Smooth muscle cell (in vitro differentiated cells): ENCODE measurements at regions not wholly inside any gene's neighbourhood (a gene's known extent, or its start where the extent isn't known, plus 50 kb on each side); places are given as distances from the start of the nearest gene placed in this dataset.

ENCODE experiments used
- DNase-seq: peaks from one replicate; lab custom pipeline; 2025; ENCODE audit not compliant: unreplicated experiment; lab: John Stamatoyannopoulos, UW
- H2AFZ ChIP-seq: fragments of 200-600 bp; sonication (generic); 2 replicates; pipeline ENCODE4 v1.6.0; 2016; ENCODE audit warnings: antibody characterized with exemption, low read depth, mild to moderate bottlenecking
- H3F3A ChIP-seq: fragments of 200-600 bp; sonication (generic); 2 replicates; pipeline ENCODE4 v1.6.0; 2017; ENCODE audit warnings: antibody characterized with exemption, low read depth
- H3K27ac ChIP-seq: fragments of 200-600 bp; sonication (generic); 2 replicates; pipeline ENCODE4 v1.5.1; 2016; ENCODE audit warnings: low read depth, mild to moderate bottlenecking
- H3K27me3 ChIP-seq: fragments of 200-600 bp; sonication (generic); 2 replicates; pipeline ENCODE4 v1.6.1; 2016; ENCODE audit warnings: low read depth, mild to moderate bottlenecking
- H3K36me3 ChIP-seq: fragments of 200-600 bp; sonication (generic); 2 replicates; pipeline ENCODE4 v1.5.1; 2016; ENCODE audit warnings: low read depth
- H3K4me1 ChIP-seq: fragments of 200-600 bp; sonication (generic); 2 replicates; pipeline ENCODE4 v1.5.1; 2016; ENCODE audit warnings: low read depth
- H3K4me2 ChIP-seq: fragments of 200-600 bp; sonication (generic); 2 replicates; pipeline ENCODE4 v1.6.0; 2016; ENCODE audit warnings: mild to moderate bottlenecking
- H3K4me3 ChIP-seq: fragments of 200-600 bp; sonication (generic); 2 replicates; pipeline ENCODE4 v1.5.1; 2016; ENCODE audit warnings: mild to moderate bottlenecking
- H3K79me2 ChIP-seq: fragments of 200-600 bp; sonication (generic); 2 replicates; pipeline ENCODE4 v1.6.0; 2016; ENCODE audit warnings: low read depth, mild to moderate bottlenecking
- H3K9ac ChIP-seq: fragments of 200-600 bp; sonication (generic); 2 replicates; pipeline ENCODE4 v1.6.0; 2016; ENCODE audit warnings: low read depth
- H3K9me3 ChIP-seq: fragments of 200-600 bp; sonication (generic); replicated peaks from 2 replicates; pipeline ENCODE4 v1.5.1; 2016; ENCODE audit warnings: low read depth
- H4K20me1 ChIP-seq: fragments of 200-600 bp; sonication (generic); 2 replicates; pipeline ENCODE4 v1.6.0; 2016; ENCODE audit warnings: low read depth
- WGBS: methylation state at CpG from one replicate; pipeline ENCODE4 v1.1.7; 2016; ENCODE audit warnings: low lambda C conversion rate; 5-methylcytosine and 5-hydroxymethylcytosine counted together
- TF ChIP-seq, protein P1 (sequence below): fragments of 200-600 bp; sonication (generic); IDR thresholded peaks from 2 replicates; pipeline ENCODE4 v1.5.1; 2017; ENCODE audit warnings: borderline replicate concordance, mild to moderate bottlenecking, antibody characterized with exemption; ENCODE audit not compliant: insufficient read depth, poor library complexity, severe bottlenecking

DNA sequence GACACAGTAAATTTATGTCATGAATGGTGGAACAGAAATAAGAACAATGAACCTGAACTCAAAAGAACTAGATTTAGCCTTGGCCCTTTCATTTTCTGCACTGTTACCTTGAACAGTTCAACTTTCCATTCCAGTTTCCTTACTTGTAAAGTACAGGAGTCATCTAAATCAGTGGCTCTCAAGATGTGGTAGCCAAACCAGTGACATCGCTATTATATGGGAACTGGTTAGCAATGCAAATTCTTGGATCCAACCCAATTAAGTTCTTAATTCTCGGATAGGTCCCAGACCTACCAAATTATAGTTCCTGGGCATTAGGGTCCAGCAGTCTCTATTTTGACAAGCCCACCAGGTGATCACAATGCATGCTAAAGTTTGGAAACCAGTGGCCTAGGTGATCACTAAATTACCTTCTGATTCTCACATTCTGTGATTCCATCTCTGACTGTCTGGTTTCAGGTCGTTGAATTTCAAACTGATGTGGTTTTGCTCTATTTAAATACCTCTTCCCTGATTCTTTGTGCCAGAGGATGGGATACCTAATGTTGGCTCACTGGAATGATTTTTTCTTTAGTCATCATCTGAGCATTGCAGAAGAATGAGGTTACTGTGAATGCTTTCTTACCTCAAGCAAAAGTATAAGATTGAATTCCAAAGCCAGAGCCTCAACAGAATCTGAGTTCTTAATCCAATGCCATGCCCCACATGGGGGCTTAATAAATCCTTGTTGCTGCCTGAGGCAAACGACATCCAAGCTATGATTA, 253.8 kb downstream of the ENC1 start:
- no peaks in the 10 kb centered on the region for H4K20me1 ChIP-seq
- DNase-seq = no peak
- no peaks in the 10 kb centered on the region for H3K9me3 ChIP-seq
- H3F3A ChIP-seq = peaks cover 17% of the 10 kb centered on the region
- no peaks in the 10 kb centered on the region for H3K27me3 ChIP-seq
- TF ChIP-seq, protein P1, sequence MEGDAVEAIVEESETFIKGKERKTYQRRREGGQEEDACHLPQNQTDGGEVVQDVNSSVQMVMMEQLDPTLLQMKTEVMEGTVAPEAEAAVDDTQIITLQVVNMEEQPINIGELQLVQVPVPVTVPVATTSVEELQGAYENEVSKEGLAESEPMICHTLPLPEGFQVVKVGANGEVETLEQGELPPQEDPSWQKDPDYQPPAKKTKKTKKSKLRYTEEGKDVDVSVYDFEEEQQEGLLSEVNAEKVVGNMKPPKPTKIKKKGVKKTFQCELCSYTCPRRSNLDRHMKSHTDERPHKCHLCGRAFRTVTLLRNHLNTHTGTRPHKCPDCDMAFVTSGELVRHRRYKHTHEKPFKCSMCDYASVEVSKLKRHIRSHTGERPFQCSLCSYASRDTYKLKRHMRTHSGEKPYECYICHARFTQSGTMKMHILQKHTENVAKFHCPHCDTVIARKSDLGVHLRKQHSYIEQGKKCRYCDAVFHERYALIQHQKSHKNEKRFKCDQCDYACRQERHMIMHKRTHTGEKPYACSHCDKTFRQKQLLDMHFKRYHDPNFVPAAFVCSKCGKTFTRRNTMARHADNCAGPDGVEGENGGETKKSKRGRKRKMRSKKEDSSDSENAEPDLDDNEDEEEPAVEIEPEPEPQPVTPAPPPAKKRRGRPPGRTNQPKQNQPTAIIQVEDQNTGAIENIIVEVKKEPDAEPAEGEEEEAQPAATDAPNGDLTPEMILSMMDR = no peak
- H3K4me1 ChIP-seq = peaks cover 12% of the 10 kb centered on the region
- H2AFZ ChIP-seq = no peak overlapping the region
- 61% methylated on average over 4 of the region's 4 CpGs for WGBS
- no peaks in the 10 kb centered on the region for H3K36me3 ChIP-seq
- no peaks in the 10 kb centered on the region for H3K79me2 ChIP-seq
- H3K9ac ChIP-seq = no peak overlapping the region
- H3K4me2 ChIP-seq = no peak overlapping the region
- peak overlapping the region; percentile 81 for H3K27ac ChIP-seq
- H3K4me3 ChIP-seq = no peak overlapping the region

DNA sequence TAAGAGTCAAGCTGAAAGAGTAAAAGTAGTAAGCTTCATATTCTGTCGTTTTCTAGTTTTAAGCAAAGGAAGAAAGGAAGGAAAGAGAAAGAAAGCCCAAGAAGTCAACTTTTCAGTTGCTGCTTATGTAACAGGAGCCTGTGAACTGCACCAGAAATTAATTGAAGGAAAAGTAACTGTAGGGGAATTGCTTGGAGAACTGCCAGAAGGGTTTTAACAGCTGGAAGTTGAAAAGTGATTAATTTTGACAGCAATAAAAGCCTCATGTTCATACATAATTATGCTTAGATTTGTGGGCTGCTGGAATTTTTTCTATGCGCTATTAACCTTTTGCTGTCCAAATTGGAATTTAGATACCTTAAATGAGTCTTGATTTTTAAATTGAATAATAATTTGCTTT, 255.7 kb downstream of the ENC1 start:
- H2AFZ ChIP-seq = no peak overlapping the region
- no peaks in the 10 kb centered on the region for H3K9me3 ChIP-seq
- TF ChIP-seq, protein P1 = no peak
- peaks cover 17% of the 10 kb centered on the region for H3F3A ChIP-seq
- H3K36me3 ChIP-seq = no peaks in the 10 kb centered on the region
- H3K4me1 ChIP-seq = peaks cover 12% of the 10 kb centered on the region
- no peak for DNase-seq
- H3K4me3 ChIP-seq = no peak overlapping the region
- no peaks in the 10 kb centered on the region for H3K79me2 ChIP-seq
- peak overlapping the region; percentile 52 for H3K4me2 ChIP-seq
- no peaks in the 10 kb centered on the region for H4K20me1 ChIP-seq
- H3K27ac ChIP-seq = peak overlapping the region; percentile 30
- no peaks in the 10 kb centered on the region for H3K27me3 ChIP-seq
- H3K9ac ChIP-seq = no peak overlapping the region
- 64% methylated on average over 2 of the region's 2 CpGs for WGBS

DNA sequence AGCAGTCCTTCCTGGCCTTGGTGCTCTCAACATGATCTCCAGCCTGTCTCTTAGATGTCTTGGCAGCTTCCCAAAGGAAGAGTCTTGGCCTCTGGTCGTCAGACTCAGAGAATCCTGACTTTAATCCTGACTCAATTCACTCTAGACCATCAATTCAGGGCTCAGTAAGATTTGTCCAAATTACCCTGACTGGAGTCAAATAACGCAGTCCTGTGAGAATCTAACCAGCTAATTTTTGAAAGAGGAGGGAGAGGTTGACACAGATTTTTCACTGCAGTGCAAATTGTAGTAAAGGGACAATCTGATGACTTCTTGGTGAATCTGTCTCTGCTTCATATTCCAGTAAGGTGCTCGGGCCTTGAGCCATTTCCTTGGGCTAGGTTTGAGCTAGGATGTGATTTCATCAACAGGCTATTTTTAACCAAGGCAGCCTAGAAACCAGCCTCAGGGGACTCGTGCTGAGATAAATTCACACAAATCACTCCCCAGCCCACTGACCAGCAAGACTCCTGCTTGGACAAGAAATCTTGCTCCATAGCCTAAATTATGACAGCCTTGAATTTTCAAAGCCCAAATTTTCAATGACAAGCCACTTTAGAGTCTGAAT, 257.4 kb downstream of the ENC1 start:
- DNase-seq = no peak
- no peaks in the 10 kb centered on the region for H3K9me3 ChIP-seq
- TF ChIP-seq, protein P1 = no peak
- H2AFZ ChIP-seq = no peak overlapping the region
- H3F3A ChIP-seq = peaks cover 17% of the 10 kb centered on the region
- peak overlapping the region; percentile 52 for H3K4me2 ChIP-seq
- H3K4me3 ChIP-seq = no peak overlapping the region
- no peaks in the 10 kb centered on the region for H3K27me3 ChIP-seq
- no peaks in the 10 kb centered on the region for H3K36me3 ChIP-seq
- H3K79me2 ChIP-seq = no peaks in the 10 kb centered on the region
- WGBS = 11% methylated on average over 4 of the region's 4 CpGs
- no peak overlapping the region for H3K9ac ChIP-seq
- peaks cover 12% of the 10 kb centered on the region for H3K4me1 ChIP-seq
- H4K20me1 ChIP-seq = no peaks in the 10 kb centered on the region
- H3K27ac ChIP-seq = peak overlapping the region; percentile 68
